Stimulated activated naive B cell treated with anti-CD40 and anti-IgM and Interleukin-4, amounts not matched to agents 10 μg/mL and 1 μg/mL and 100 μg/mL, for 72 hours (primary cell): ENCODE measurements at regions not wholly inside any gene's neighbourhood (a gene's known extent, or its start where the extent isn't known, plus 50 kb on each side); places are given as distances from the start of the nearest gene placed in this dataset.

Experiments
- ATAC-seq, 2 donors: fragments of 150-1000 bp; cut with Tn5 transposase; replicated peaks; 2 replicates each; pipeline ENCODE4 v1.10.0; 2021; ENCODE audit warnings: moderate library complexity in 1 of 2
- DNase-seq: peaks from one replicate; pipeline ENCODE4 v3.0.0; 2021
- H3K27ac Mint-ChIP-seq: one replicate; pipeline ENCODE4 v1.8.0; 2022; ENCODE audit warnings: mild to moderate bottlenecking, mixed read lengths
- H3K27me3 Mint-ChIP-seq, 2 donors: one replicate each; pipeline ENCODE4 v1.8.0; 2022; ENCODE audit warnings: mixed read lengths in 2 of 2
- H3K36me3 Mint-ChIP-seq, 2 donors: one replicate each; pipeline ENCODE4 v1.8.0; 2022; ENCODE audit warnings: mixed read lengths in 2 of 2, mild to moderate bottlenecking in 1 of 2
- H3K4me1 Mint-ChIP-seq, 2 donors: one replicate each; pipeline ENCODE4 v1.8.0; 2022; ENCODE audit warnings: mixed read lengths in 2 of 2, mild to moderate bottlenecking in 1 of 2
- H3K4me3 Mint-ChIP-seq, 2 donors: one replicate each; pipeline ENCODE4 v1.8.0; 2022; ENCODE audit warnings: mild to moderate bottlenecking in 2 of 2, mixed read lengths in 2 of 2, moderate library complexity in 1 of 2
- H3K9me3 Mint-ChIP-seq, 2 donors: one replicate each; pipeline ENCODE4 v1.8.0; 2022; ENCODE audit warnings: mixed read lengths in 2 of 2, mild to moderate bottlenecking in 1 of 2

DNA sequence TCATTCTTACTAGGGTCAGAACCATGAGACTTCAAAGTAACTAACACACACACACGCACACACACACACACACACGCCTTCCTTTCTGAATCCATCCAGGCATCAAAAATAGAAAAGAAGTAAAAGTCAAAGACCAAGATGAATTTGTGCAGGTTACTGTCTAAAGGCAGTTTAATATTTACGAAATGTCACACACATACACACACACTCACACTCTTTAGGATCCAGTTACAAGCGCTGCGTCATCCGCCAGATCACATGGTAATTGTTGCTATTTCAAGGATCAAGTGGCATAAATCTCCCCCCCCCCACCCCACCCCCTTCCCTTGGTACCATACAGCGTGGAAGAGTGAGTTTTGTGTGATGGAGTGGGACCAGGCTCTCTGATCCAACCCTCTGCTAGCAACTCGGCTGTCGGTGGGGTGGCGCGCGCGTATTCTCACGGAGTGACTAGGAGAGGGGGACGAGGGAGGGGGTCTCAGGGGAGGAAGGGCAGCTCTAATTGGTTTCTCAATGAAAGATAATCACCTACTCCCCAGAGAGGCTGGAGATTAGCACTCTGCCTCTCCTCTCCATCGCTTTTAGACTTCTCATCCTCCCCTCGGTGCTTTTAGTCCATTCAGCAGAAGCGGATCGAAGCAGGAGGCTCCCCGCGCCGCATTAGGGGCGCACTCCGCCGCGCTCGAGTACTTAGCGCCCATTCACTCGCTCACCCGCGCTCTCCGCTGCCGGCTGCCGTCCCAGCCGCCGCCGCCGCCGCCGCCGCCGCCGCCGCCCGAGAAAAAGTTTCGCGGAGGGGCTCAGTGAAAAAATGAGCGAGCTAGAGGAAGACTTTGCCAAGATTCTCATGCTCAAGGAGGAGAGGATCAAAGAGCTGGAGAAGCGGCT lies 83.5 kb upstream of the PRKG1 start:
- Mint-ChIP-seq H3K36me3 (no peaks in the 10 kb centered on the region), H3K27ac (no peak overlapping the region), H3K4me1 (peaks cover 10 to 19% of the 10 kb centered on the region in 2 donors), H3K27me3 (peaks cover 39 to 52% of the 10 kb centered on the region in 2 donors), H3K9me3 (no peaks in the 10 kb centered on the region), H3K4me3 (peak overlapping the region; percentile 83 to 86)
- DNase-seq, result no peak
- ATAC-seq, result peak in 1 of 2 donors; percentile 47

DNA sequence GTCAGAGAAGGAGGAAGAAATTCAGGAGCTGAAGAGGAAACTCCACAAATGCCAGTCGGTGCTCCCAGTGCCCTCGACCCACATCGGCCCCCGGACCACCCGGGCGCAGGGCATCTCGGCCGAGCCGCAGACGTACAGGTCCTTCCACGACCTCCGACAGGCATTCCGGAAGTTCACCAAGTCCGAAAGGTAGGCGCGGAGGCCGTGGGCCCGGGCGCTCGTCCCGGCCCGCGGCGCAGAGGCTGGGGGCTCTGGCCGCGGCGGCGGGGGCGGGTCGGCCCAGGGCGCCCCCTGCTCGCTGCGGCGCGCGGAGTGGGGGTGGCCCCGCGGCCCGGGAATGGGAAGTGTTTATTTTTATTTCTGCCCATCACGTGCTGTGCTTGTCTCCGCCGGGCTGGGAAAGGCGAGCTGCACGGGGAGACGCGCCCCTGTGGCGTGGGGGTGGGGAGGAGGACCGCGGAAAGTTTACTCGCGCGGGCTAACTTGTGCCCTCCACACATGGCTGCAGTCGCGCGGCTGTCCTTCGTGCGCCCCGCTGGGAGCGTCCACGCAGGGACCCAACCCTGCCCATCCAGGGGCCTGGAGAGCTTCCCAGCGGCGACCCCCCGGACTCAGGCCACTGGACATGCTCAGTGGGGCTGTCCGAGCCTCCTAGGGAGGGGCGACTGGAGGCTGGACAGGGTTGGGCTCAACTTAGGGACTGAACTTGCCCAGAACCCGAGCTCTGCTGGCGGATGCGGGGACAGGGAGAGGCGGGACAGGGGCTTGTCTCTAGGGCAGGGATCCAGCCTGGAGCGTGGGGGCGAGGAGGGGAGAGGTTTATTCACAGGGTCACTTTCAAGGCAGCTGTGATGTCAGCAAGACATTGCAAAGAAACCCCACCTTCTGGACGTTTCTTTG lies 82.6 kb upstream of the PRKG1 start:
- DNase-seq (no peak), ATAC-seq (peak; percentile 33 to 39)
- no peaks in the 10 kb centered on the region for H3K9me3 Mint-ChIP-seq
- H3K4me3 Mint-ChIP-seq, result peak overlapping the region; percentile 83 to 86
- H3K27me3 Mint-ChIP-seq, result peaks cover 42 to 52% of the 10 kb centered on the region in 2 donors
- H3K36me3 Mint-ChIP-seq, result no peaks in the 10 kb centered on the region
- peaks cover 10 to 19% of the 10 kb centered on the region in 2 donors for H3K4me1 Mint-ChIP-seq
- H3K27ac Mint-ChIP-seq, result no peak overlapping the region

DNA sequence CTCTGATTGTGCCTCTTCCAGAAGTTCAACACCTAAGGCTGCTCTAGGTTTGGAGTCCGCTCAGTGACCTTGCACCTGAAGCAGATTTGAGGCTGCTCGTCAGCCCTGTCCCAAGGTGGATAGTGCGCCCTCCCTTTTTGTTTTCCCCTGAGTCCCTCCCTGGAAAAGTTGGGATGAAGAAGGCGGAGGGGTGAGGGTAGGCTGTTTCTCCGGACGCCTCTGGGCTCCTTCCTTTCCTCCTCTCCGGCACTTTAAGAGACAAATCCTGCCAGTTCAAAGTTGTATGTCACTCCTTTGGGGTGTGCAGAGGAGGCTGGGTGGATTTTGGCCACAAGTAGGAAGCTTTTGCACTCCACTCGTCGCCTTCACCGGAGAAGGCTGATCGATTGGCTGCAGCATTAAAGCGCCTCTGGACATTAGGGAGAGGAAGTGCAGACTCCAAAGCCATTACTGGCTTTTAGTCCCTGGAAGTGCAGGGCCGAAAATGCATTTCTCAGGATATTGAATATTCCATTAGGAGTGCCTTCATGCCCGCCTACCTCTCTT lies 81.9 kb upstream of the PRKG1 start:
- Mint-ChIP-seq H3K4me3 (peak overlapping the region; percentile 52 to 70), H3K4me1 (peaks cover 10 to 19% of the 10 kb centered on the region in 2 donors), H3K27me3 (peaks cover 45 to 46% of the 10 kb centered on the region in 2 donors), H3K9me3 (no peaks in the 10 kb centered on the region), H3K36me3 (no peaks in the 10 kb centered on the region), H3K27ac (no peak overlapping the region)
- ATAC-seq (peak; percentile 5 to 33), DNase-seq (no peak)

DNA sequence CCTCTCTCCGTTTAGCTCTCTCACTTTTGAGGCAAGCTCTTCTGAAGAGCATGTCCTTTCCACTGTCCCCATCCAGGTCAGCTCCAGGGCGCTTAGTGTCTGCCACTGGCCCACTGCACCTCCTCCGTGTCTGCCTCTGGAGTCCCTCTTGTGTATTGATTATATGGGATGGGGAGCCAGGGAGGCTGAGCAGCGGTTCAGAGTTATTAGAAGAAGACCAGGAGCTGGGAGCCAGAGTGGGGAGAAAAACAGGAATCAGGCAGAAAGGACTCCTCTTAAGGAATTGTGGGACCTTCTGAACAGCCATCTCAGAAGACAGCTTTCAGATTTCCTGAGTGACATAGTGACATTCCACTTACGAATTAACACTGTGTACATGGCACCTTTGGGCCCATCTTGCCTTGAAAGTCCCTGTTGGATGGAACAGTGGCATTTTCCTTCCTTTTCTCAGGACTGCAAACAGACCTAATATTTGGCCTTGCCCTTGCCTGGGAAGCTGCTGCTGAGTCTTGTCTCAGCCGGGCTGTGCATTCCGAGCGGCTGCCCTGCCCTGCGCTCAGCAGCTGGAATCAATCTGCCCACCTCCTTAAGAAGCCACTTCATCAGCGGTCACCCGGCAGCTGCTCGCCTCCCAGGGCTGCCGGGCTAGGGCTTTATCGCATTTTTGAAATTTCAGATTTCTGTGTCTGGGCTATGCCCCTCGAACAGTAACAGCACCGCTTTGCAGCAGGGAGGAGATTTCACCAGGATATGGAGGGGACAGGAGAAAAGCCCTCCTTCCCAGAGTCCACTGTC lies 81.1 kb upstream of the PRKG1 start:
- Mint-ChIP-seq H3K9me3 (no peaks in the 10 kb centered on the region), H3K27ac (no peak overlapping the region), H3K36me3 (no peaks in the 10 kb centered on the region), H3K27me3 (peaks cover 40 to 46% of the 10 kb centered on the region in 2 donors), H3K4me3 (no peak overlapping the region), H3K4me1 (peaks cover 10 to 19% of the 10 kb centered on the region in 2 donors)
- ATAC-seq (no peak), DNase-seq (no peak)

DNA sequence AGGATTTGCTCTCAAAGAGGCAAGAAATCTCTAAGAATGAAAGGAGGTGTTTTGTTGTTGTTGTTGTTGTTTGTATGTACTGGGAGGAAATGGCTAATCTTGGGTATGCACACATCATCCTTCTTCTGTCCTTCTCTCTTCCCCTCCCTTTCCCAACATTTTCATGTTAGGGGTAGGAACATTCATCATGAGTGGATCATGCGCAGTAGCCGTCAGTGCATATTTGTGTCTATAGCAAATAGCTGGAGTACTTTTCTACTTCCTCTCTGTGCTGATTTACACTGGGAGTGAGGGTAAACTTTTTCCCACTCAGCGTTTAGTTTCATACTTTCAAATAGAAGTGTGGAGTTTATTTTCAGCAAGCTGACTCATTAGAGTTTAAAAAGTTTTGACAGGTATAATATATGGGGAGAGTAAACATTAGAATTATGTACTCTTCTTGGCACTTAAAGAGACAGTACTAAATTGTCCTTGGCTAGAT lies 80.5 kb upstream of the PRKG1 start:
- no peak overlapping the region for H3K4me3 Mint-ChIP-seq
- H3K27ac Mint-ChIP-seq, result no peak overlapping the region
- peaks cover 40 to 46% of the 10 kb centered on the region in 2 donors for H3K27me3 Mint-ChIP-seq
- no peaks in the 10 kb centered on the region for H3K9me3 Mint-ChIP-seq
- H3K4me1 Mint-ChIP-seq, result peaks cover 10 to 19% of the 10 kb centered on the region in 2 donors
- H3K36me3 Mint-ChIP-seq, result no peaks in the 10 kb centered on the region
- no peak for ATAC-seq
- DNase-seq, result no peak

DNA sequence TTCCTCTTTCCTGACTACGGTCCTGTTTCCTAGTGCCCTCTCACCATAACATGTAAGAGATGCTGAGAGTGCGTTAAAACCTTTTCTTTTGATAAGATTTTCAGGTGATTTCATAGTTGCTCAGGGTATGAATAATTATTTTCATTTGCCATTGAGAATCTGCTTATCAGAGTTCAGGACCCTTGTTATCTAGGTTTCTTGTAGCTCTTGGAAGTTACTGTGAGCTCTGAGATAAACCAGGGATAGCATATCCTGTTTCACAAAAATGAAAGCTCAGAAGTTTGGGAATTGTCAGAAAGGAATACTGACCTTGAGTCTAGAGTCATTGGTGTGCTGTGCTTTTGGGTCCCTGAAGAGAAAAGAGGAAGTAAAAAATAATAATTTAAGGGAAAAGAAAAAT lies 76.8 kb upstream of the PRKG1 start:
- H3K36me3 Mint-ChIP-seq, result no peaks in the 10 kb centered on the region
- no peaks in the 10 kb centered on the region for H3K9me3 Mint-ChIP-seq
- peaks cover 3 to 6% of the 10 kb centered on the region in 2 donors for H3K4me1 Mint-ChIP-seq
- no peak overlapping the region for H3K4me3 Mint-ChIP-seq
- no peak for ATAC-seq
- no peak for DNase-seq
- H3K27ac Mint-ChIP-seq, result no peak overlapping the region
- H3K27me3 Mint-ChIP-seq, result peaks cover 21 to 33% of the 10 kb centered on the region in 2 donors

DNA sequence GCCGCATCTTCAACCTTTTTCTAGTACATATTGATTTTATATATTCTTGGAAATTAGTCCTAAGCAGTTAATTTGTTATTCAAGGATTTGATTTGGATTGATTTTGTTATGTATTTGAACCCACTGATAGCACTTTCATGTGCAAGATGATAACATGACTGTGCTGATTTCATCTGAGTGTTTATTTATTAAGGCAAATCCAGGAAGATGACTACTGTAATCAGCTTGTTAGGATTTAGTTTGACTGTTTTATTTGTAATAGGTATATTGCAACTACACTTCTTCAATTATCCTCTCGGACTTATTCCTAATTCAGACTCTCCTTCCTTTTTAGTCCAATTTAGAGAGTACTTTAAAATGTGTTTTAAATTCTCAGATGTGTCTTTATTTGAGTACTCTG lies 75.1 kb upstream of the PRKG1 start:
- no peaks in the 10 kb centered on the region for H3K36me3 Mint-ChIP-seq
- DNase-seq, result no peak
- H3K9me3 Mint-ChIP-seq, result no peaks in the 10 kb centered on the region
- H3K4me3 Mint-ChIP-seq, result no peak overlapping the region
- H3K27ac Mint-ChIP-seq, result no peak overlapping the region
- H3K27me3 Mint-ChIP-seq, result peaks cover 6 to 16% of the 10 kb centered on the region in 2 donors
- no peaks in the 10 kb centered on the region for H3K4me1 Mint-ChIP-seq
- ATAC-seq, result no peak

DNA sequence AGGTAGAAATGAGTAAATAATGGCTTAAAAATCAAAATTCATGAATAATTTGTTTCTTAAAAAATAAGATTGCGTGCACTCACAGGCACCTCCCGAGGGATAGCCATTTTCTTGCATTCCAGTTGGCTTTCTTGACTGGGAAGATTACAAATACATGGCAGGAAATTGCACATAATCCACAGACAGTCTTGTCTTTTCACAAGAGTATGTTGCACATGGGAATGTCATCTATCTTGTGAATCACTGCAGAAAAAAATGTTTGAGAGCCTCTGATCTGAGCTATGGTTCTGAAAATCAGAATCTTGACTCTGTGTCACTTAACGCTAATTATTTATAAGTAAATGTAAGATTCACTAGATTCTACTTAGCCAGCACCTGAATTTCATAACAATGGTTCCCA lies 74.1 kb upstream of the PRKG1 start:
- no peak overlapping the region for H3K27ac Mint-ChIP-seq
- no peaks in the 10 kb centered on the region for H3K4me1 Mint-ChIP-seq
- H3K36me3 Mint-ChIP-seq, result no peaks in the 10 kb centered on the region
- no peak overlapping the region for H3K4me3 Mint-ChIP-seq
- DNase-seq, result no peak
- H3K9me3 Mint-ChIP-seq, result no peaks in the 10 kb centered on the region
- peaks cover 6 to 11% of the 10 kb centered on the region in 2 donors for H3K27me3 Mint-ChIP-seq
- no peak for ATAC-seq

DNA sequence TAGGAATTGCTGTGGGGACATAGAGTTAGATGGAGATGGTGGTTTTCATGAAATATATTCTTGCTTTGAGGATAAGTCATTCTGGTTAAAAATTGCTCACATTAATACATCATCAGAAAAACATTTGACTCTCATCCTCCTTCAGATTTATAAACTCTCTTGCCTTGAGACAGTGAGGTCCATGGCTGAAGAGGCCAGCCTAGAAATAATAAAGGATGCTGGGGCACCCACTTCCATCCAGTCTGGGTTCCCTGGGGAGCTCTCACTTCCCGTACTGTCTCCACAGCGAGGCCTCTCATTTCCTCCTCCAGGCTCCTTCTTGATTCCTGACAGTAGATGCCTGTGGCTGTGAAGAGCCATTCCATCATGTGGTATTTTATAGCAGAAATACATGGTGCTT lies 73.3 kb upstream of the PRKG1 start:
- DNase-seq, result no peak
- no peak for ATAC-seq
- no peak overlapping the region for H3K27ac Mint-ChIP-seq
- H3K36me3 Mint-ChIP-seq, result no peaks in the 10 kb centered on the region
- H3K4me1 Mint-ChIP-seq, result no peaks in the 10 kb centered on the region
- H3K4me3 Mint-ChIP-seq, result no peak overlapping the region
- H3K9me3 Mint-ChIP-seq, result no peaks in the 10 kb centered on the region
- peaks cover 6 to 11% of the 10 kb centered on the region in 2 donors for H3K27me3 Mint-ChIP-seq

DNA sequence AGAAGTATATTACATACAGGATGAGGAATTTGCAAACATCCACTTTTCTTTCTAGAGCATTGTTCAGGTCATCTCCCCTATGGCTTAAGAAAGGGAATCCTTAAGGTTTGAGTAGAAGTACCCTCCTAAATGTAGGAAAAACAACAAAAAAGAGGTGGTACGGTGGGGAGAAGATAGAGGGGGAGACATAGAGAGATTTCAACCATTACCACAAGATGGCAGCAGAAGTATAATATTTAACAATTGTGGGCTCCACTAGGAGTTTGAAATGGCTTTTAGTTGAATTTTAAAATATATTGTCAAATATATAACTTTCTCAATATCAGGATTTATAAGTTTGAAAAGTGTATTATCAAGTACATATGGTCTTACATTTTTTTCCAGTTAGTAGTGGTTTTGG lies 72.7 kb upstream of the PRKG1 start:
- no peak overlapping the region for H3K27ac Mint-ChIP-seq
- DNase-seq (no peak), ATAC-seq (peak; percentile 57 to 65)
- H3K36me3 Mint-ChIP-seq, result no peaks in the 10 kb centered on the region
- no peaks in the 10 kb centered on the region for H3K4me1 Mint-ChIP-seq
- H3K9me3 Mint-ChIP-seq, result no peaks in the 10 kb centered on the region
- H3K27me3 Mint-ChIP-seq, result peaks cover 4 to 11% of the 10 kb centered on the region in 2 donors
- no peak overlapping the region for H3K4me3 Mint-ChIP-seq

DNA sequence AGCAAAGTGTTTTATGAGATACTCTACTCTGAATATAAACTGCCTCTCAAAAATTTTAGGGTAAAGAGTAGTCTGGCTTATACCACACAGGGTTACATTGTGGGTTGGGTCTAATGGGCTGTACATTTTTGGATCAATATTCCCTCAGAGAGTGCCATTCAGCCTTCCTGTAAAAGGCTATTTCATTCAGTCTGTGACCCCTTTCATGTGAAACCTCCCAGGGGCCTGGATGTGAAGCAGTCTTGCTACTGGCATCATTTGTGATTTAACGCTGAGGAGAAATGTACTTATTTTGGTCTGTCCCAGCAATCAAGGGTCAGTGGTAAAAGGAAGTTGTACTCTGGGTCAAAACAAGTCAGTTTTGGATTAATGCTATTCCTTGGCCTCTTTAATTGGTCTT lies 71.8 kb upstream of the PRKG1 start:
- Mint-ChIP-seq H3K9me3 (no peaks in the 10 kb centered on the region), H3K36me3 (no peaks in the 10 kb centered on the region), H3K27me3 (peaks cover 0 to 11% of the 10 kb centered on the region in 2 donors), H3K4me1 (no peaks in the 10 kb centered on the region), H3K27ac (no peak overlapping the region), H3K4me3 (no peak overlapping the region)
- DNase-seq, result no peak
- no peak for ATAC-seq

DNA sequence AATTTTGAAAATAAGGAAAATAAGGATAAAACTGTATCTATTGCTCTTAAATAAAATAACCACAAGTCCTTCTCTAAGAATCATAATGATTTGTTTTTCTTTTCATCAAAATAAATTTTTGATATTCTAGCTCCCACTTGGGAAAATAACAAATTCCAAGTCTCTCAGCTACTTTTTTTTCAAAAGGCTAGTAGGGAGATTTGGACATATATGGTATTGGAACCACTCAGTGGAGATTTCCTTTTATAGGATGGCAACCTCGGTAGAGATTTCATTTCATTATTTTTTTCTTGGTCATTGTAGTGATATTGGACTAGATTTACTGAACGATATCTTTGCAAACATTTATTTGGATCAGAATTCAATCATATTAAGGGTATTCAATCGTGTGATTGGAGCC lies 69.5 kb upstream of the PRKG1 start:
- Mint-ChIP-seq H3K4me1 (no peaks in the 10 kb centered on the region), H3K36me3 (no peaks in the 10 kb centered on the region), H3K4me3 (no peak overlapping the region), H3K27ac (no peak overlapping the region), H3K27me3 (peaks cover under 1 to 13% of the 10 kb centered on the region in 2 donors), H3K9me3 (no peaks in the 10 kb centered on the region)
- ATAC-seq (no peak), DNase-seq (no peak)

DNA sequence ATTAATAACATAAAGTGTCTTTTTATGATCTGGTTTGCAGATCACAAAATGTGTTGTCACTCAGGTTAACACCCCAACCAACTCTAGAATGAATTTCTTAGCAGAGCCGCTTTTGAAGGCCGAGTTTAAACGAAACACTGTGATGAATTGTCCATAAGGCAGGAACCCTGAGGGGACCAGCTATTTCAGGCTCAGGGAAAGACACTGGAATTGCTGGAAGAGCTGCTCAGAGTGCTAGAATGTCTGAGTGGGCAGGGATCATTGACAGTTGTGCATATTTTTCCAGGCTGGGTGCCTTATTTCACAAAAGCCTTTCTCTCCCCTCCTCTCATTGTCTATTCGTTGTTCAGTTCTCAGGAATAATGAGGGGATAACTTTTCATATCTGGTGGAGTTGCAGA lies 68.7 kb upstream of the PRKG1 start:
- no peaks in the 10 kb centered on the region for H3K36me3 Mint-ChIP-seq
- H3K4me1 Mint-ChIP-seq, result no peaks in the 10 kb centered on the region
- no peak overlapping the region for H3K4me3 Mint-ChIP-seq
- peaks cover 4 to 16% of the 10 kb centered on the region in 2 donors for H3K27me3 Mint-ChIP-seq
- DNase-seq (no peak), ATAC-seq (no peak)
- H3K27ac Mint-ChIP-seq, result no peak overlapping the region
- no peaks in the 10 kb centered on the region for H3K9me3 Mint-ChIP-seq
